ENCODE measurements at regions not wholly inside any gene's neighbourhood (a gene's known extent, or its start where the extent isn't known, plus 50 kb on each side); places are given as distances from the start of the nearest gene placed in this dataset.

DNA sequence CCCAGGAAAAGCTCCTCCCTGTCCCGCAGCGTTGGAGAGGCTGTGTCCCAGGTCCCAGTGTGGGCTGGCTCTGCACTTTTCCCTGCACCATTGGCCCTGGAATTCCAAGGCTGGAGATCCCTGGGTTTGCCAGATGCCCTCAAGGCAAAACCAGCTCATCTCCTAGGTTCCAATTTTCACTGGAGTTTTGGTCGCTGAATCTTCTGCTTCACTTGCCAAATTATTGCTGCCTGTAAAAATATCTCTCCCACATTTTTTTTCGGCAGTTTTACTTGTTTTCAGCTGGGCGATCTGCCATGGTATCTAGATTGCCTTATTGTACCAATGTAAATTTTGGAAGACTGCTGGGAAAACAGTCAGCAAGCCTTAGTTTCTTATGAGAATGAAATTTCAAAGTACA lies 150.9 kb upstream of the ATP10A start:
- Histone ChIP-seq H3K4me1 (ENCODE audit: control insufficient read depth in 1 of 2, insufficient read depth in 2 of 2, low read length in 2 of 2) (no peaks in the 10 kb centered on the region), H3K27me3 (ENCODE audit: insufficient read depth, low read length) (no peaks in the 10 kb centered on the region), H3K4me3 (replicated peaks in 1 of 2; ENCODE audit: low read depth in 1 of 2, low read length in 2 of 2) (no peak overlapping the region), H3K36me3 (ENCODE audit: control insufficient read depth in 1 of 2, insufficient read depth in 2 of 2, low read length in 2 of 2) (no peaks in the 10 kb centered on the region), H3K79me2 (ENCODE audit: insufficient read depth, low read length) (no peaks in the 10 kb centered on the region), H3K27ac (ENCODE audit: low read depth, low read length) (no peak overlapping the region), H3K4me2 (ENCODE audit: low read length) (no peak overlapping the region), H3K9me3 (ENCODE audit: control insufficient read depth in 1 of 2, insufficient read depth in 1 of 2, low read depth in 1 of 2, low read length in 2 of 2) (peaks cover 4 to 33% of the 10 kb centered on the region in 2 experiments; a peak in 2 of 4 replicates), H3K9ac (ENCODE audit: low read length) (no peak overlapping the region), H4K20me1 (ENCODE audit: insufficient read depth) (no peaks in the 10 kb centered on the region), H3K9me2 (ENCODE audit: insufficient read depth) (no peaks in the 10 kb centered on the region), H2AFZ (ENCODE audit: low read depth, low read length, poor library complexity, severe bottlenecking) (no peak overlapping the region)
- DNase-seq (ENCODE audit: low read depth, low spot score) (no peak), ATAC-seq (no peak)
- intact Hi-C loops (cut with micrococcal nuclease) = no loop called here
- RAD21 ChIA-PET (ENCODE audit: low non-redundant PET in 1 of 2, low total read pairs in 2 of 2, uncharacterized antibody in 2 of 2, unreplicated experiment in 2 of 2) = no interaction called here
- BruUV-seq (replicated peaks) = no TSS peak
- CTCF ChIA-PET = no interaction called here
- no peak for TF ChIP-seq FOSL1 (IDR thresholded peaks at IDR 0.05; ENCODE audit: low read depth)
- no peak for TF ChIP-seq SP1 (IDR thresholded peaks at IDR 0.05; ENCODE audit: low read depth)
- no peak for TF ChIP-seq ZBTB33 (IDR thresholded peaks at IDR 0.05; ENCODE audit: extremely low read depth, insufficient replicate concordance, low read length)
- no peak for TF ChIP-seq POLR2AphosphoS5 (IDR thresholded peaks at IDR 0.05; ENCODE audit: low read depth, low read length)
- TF ChIP-seq EZH2 (IDR thresholded peaks at IDR 0.05) = no peak
- TF ChIP-seq RAD21 (IDR thresholded peaks at IDR 0.05; ENCODE audit: low read depth) = no peak
- no peak for TF ChIP-seq CEBPB (IDR thresholded peaks at IDR 0.05; ENCODE audit: low read depth)
- TF ChIP-seq CTCF (IDR thresholded peaks at IDR 0.05 in 2 of 3, conservative IDR thresholded peaks at IDR 0.05 in 1 of 3; ENCODE audit: borderline replicate concordance in 1 of 3, insufficient read depth in 1 of 3, low read depth in 2 of 3, low read length in 2 of 3) = no peak
- TF ChIP-seq ZFX (IDR thresholded peaks at IDR 0.05) = no peak
- no peak for TF ChIP-seq SIN3A (IDR thresholded peaks at IDR 0.05; ENCODE audit: low read depth)
- TF ChIP-seq ZNF274 (IDR thresholded peaks at IDR 0.05; ENCODE audit: low read depth, low read length) = no peak
- TF ChIP-seq ATF3 (IDR thresholded peaks at IDR 0.05) = no peak
- no peak for TF ChIP-seq JUND (IDR thresholded peaks at IDR 0.05)
- TF ChIP-seq EZH2phosphoT487 (IDR thresholded peaks at IDR 0.05; ENCODE audit: borderline replicate concordance) = no peak
- TF ChIP-seq POLR2A (IDR thresholded peaks at IDR 0.05; ENCODE audit: borderline replicate concordance, extremely low read depth, insufficient read depth, insufficient read length) = no peak
- POLR2A ChIA-PET = no interaction called here
